HFF-Myc (cell line): ENCODE measurements at regions not wholly inside any gene's neighbourhood (a gene's known extent, or its start where the extent isn't known, plus 50 kb on each side); places are given as distances from the start of the nearest gene placed in this dataset.

ENCODE experiments used
- DNase-seq: peaks from one replicate; pipeline ENCODE4 v3.0.0-alpha.2; 2011; ENCODE audit warnings: low read depth; ENCODE audit errors: extremely low read depth
- H3K4me3 ChIP-seq: replicated peaks from 2 replicates; pipeline ENCODE4 v1.5.1; 2011; ENCODE audit warnings: low read depth, mild to moderate bottlenecking, control low read depth, low read length
- CTCF ChIP-seq: IDR thresholded peaks from 2 replicates; pipeline ENCODE4 v1.5.1; 2012; ENCODE audit warnings: mild to moderate bottlenecking, low read depth, low read length, control low read depth; ENCODE audit errors: missing control alignments

- no peak overlapping the region for H3K4me3 ChIP-seq
- no peak for DNase-seq
- TF ChIP-seq CTCF: no peak
Observed at GRCh38 chr5:97549496-97549895, 366.4 kb upstream of the RIOK2 start.

GRCh38 chr5:97550164-97550563 lies 367.1 kb upstream of the RIOK2 start:
- no peak overlapping the region for H3K4me3 ChIP-seq
- no peak for TF ChIP-seq CTCF
- DNase-seq: no peak

GRCh38 chr5:97550818-97551217 lies 367.8 kb upstream of the RIOK2 start:
- H3K4me3 ChIP-seq: no peak overlapping the region
- no peak for TF ChIP-seq CTCF
- no peak for DNase-seq

GRCh38 chr5:97553604-97554452 lies 370.8 kb upstream of the RIOK2 start:
- TF ChIP-seq CTCF: no peak
- DNase-seq: no peak
- H3K4me3 ChIP-seq: no peak overlapping the region

GRCh38 chr5:97554977-97555643 lies 372.1 kb upstream of the RIOK2 start:
- no peak overlapping the region for H3K4me3 ChIP-seq
- no peak for DNase-seq
- no peak for TF ChIP-seq CTCF

GRCh38 chr5:97555644-97555981 lies 372.6 kb upstream of the RIOK2 start:
- DNase-seq: no peak
- no peak overlapping the region for H3K4me3 ChIP-seq
- TF ChIP-seq CTCF: no peak
